ENCODE measurements at regions not wholly inside any gene's neighbourhood (a gene's known extent, or its start where the extent isn't known, plus 50 kb on each side); places are given as distances from the start of the nearest gene placed in this dataset.

DNA sequence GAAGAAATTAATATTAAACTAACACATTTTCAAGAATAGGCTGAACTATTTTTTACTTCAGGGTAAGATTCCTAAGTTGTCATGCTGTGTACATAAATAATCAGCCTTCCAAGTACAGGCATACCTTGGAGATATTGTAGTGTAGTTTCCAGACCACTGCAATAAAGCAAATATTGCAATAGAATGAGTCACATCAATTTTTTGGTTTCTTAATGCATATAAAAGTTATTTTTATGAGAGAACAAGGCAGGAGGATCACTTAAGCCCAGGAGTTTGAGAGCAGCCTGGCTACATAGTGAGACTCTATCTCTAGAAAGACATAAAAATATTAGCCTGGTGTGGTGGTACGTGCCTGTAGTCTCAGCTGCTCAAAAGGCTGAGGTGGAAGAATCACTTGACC is 511.5 kb downstream of the UQCRFS1 start:
- no peak for TF ChIP-seq EZH2 (IDR thresholded peaks at IDR 0.05; ENCODE audit: borderline replicate concordance, low read length)
- TF ChIP-seq, protein P1, sequence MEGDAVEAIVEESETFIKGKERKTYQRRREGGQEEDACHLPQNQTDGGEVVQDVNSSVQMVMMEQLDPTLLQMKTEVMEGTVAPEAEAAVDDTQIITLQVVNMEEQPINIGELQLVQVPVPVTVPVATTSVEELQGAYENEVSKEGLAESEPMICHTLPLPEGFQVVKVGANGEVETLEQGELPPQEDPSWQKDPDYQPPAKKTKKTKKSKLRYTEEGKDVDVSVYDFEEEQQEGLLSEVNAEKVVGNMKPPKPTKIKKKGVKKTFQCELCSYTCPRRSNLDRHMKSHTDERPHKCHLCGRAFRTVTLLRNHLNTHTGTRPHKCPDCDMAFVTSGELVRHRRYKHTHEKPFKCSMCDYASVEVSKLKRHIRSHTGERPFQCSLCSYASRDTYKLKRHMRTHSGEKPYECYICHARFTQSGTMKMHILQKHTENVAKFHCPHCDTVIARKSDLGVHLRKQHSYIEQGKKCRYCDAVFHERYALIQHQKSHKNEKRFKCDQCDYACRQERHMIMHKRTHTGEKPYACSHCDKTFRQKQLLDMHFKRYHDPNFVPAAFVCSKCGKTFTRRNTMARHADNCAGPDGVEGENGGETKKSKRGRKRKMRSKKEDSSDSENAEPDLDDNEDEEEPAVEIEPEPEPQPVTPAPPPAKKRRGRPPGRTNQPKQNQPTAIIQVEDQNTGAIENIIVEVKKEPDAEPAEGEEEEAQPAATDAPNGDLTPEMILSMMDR (conservative IDR thresholded peaks at IDR 0.05 in 1 of 2, IDR thresholded peaks at IDR 0.05 in 1 of 2; ENCODE audit: extremely low read depth in 1 of 2, insufficient read depth in 1 of 2, low read depth in 1 of 2, low read length in 2 of 2): no peak

Data from mammary epithelial cell (primary cell).